Nephron progenitor cell (in vitro differentiated cells): ENCODE measurements at regions not wholly inside any gene's neighbourhood (a gene's known extent, or its start where the extent isn't known, plus 50 kb on each side); places are given as distances from the start of the nearest gene placed in this dataset.

Experiments used
- DNase-seq: peaks from one replicate; pipeline ENCODE4 v3.0.0; 2021
- H3K27ac Mint-ChIP-seq: 2 replicates; pipeline ENCODE4 v1.8.0; 2021; ENCODE audit warnings: mild to moderate bottlenecking, moderate library complexity, mixed read lengths
- H3K27me3 Mint-ChIP-seq: 2 replicates; pipeline ENCODE4 v1.8.0; 2021; ENCODE audit warnings: mild to moderate bottlenecking, low read depth, mixed read lengths; ENCODE audit not compliant: poor library complexity
- H3K36me3 Mint-ChIP-seq: 2 replicates; pipeline ENCODE4 v1.8.0; 2021; ENCODE audit warnings: low read depth, mixed read lengths
- H3K4me1 Mint-ChIP-seq: 2 replicates; pipeline ENCODE4 v1.8.0; 2021; ENCODE audit warnings: mixed read lengths
- H3K4me3 Mint-ChIP-seq: 2 replicates; pipeline ENCODE4 v1.8.0; 2021; ENCODE audit warnings: mild to moderate bottlenecking, moderate library complexity, mixed read lengths
- H3K9me3 Mint-ChIP-seq: 2 replicates; pipeline ENCODE4 v1.8.0; 2021; ENCODE audit warnings: mild to moderate bottlenecking, moderate library complexity, mixed read lengths
- CTCF ChIP-seq: fragments of 200-600 bp; sonication (generic); IDR thresholded peaks from 2 replicates; pipeline ENCODE4 v1.5.0; 2021; ENCODE audit warnings: antibody characterized with exemption

- H3K36me3 Mint-ChIP-seq: no peaks in the 10 kb centered on the region
- no peak for TF ChIP-seq CTCF
- no peak for DNase-seq
- no peak overlapping the region for H3K4me3 Mint-ChIP-seq
- no peaks in the 10 kb centered on the region for H3K9me3 Mint-ChIP-seq
- H3K4me1 Mint-ChIP-seq: peaks cover 17% of the 10 kb centered on the region
- peaks cover 5% of the 10 kb centered on the region for H3K27me3 Mint-ChIP-seq
- H3K27ac Mint-ChIP-seq: no peak overlapping the region
These were observed 79.1 kb upstream of the NUDT7 start for GRCh38 chr16:77643176-77643575.

GRCh38 chr16:77645764-77646163 is 76.5 kb upstream of the NUDT7 start:
- H3K27ac Mint-ChIP-seq: no peak overlapping the region
- H3K9me3 Mint-ChIP-seq: no peaks in the 10 kb centered on the region
- no peaks in the 10 kb centered on the region for H3K27me3 Mint-ChIP-seq
- TF ChIP-seq CTCF: no peak
- H3K4me1 Mint-ChIP-seq: peaks cover 19% of the 10 kb centered on the region
- no peaks in the 10 kb centered on the region for H3K36me3 Mint-ChIP-seq
- DNase-seq: no peak
- H3K4me3 Mint-ChIP-seq: no peak overlapping the region

DNA sequence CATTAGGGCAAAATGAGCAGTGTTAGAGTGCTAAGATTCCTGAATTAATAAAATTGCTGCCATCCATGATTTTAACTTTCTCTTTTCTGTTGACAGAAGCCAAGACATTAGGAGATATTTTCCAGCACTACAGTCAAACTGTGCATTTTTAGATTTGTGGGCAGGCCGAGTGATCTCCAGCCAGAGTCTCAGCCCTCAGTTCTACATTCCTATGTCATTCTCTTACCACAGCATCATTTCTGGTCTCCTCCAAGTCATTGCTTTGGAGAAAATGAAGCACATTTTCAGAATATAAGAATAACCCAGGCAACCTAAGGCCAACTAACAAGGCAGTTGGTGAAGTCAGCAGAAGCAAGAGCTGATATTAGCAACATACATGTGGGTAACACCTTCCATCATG is 74.6 kb upstream of the NUDT7 start:
- Mint-ChIP-seq H3K36me3 (no peaks in the 10 kb centered on the region), H3K27me3 (no peaks in the 10 kb centered on the region), H3K4me3 (no peak overlapping the region), H3K4me1 (peaks cover 16% of the 10 kb centered on the region), H3K9me3 (no peaks in the 10 kb centered on the region), H3K27ac (no peak overlapping the region)
- no peak for DNase-seq
- TF ChIP-seq CTCF: no peak

DNA sequence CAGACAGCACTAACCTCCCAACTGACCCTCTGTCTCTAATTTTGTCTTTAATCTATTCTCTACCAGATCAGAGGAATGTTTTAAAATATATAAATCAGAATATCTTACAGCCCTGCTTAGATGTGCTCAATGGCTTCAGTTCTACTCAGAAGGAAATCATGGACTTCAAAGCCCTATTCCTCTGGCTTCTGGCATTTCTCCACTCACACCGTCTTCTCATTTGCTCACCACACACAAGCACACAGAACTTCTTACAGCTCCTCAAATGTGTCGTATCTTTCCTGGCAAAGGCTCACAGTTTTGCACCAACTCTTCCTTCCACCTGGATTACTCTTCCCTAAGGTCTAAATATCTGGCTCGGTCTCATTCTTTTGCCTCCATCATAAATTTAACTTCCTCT is 71.6 kb upstream of the NUDT7 start:
- no peaks in the 10 kb centered on the region for H3K9me3 Mint-ChIP-seq
- peaks cover 3% of the 10 kb centered on the region for H3K27me3 Mint-ChIP-seq
- H3K36me3 Mint-ChIP-seq: no peaks in the 10 kb centered on the region
- TF ChIP-seq CTCF: no peak
- DNase-seq: no peak
- no peak overlapping the region for H3K4me3 Mint-ChIP-seq
- no peak overlapping the region for H3K27ac Mint-ChIP-seq
- peaks cover 6% of the 10 kb centered on the region for H3K4me1 Mint-ChIP-seq

GRCh38 chr16:77652399-77652798 is 69.9 kb upstream of the NUDT7 start:
- Mint-ChIP-seq H3K27ac (no peak overlapping the region), H3K27me3 (peaks cover 3% of the 10 kb centered on the region), H3K36me3 (no peaks in the 10 kb centered on the region), H3K4me1 (peaks cover 6% of the 10 kb centered on the region), H3K4me3 (no peak overlapping the region), H3K9me3 (no peaks in the 10 kb centered on the region)
- no peak for DNase-seq
- no peak for TF ChIP-seq CTCF

GRCh38 chr16:77657016-77657415 is 65.3 kb upstream of the NUDT7 start:
- no peak for DNase-seq
- TF ChIP-seq CTCF: no peak
- no peak overlapping the region for H3K4me3 Mint-ChIP-seq
- peak overlapping the region; percentile 15 for H3K27ac Mint-ChIP-seq
- H3K27me3 Mint-ChIP-seq: peaks cover 3% of the 10 kb centered on the region
- H3K4me1 Mint-ChIP-seq: peaks cover 5% of the 10 kb centered on the region
- no peaks in the 10 kb centered on the region for H3K36me3 Mint-ChIP-seq
- no peaks in the 10 kb centered on the region for H3K9me3 Mint-ChIP-seq
